Activated CD8-positive, alpha-beta memory T cell treated with anti-CD3 and anti-CD28 coated beads, Interleukin-2, amount 10 ng/mL, durations not matched to agents 7 days and 5 days (primary cell): ENCODE measurements at regions not wholly inside any gene's neighbourhood (a gene's known extent, or its start where the extent isn't known, plus 50 kb on each side); places are given as distances from the start of the nearest gene placed in this dataset.

Experiments used
- ATAC-seq: fragments of 150-1000 bp; cut with Tn5 transposase; one replicate; pipeline ENCODE4 v1.10.0; 2021; ENCODE audit warnings: moderate library complexity
- CTCF ChIA-PET: fragments of 350-600 bp; sonication (Branson Sonifier 250); formaldehyde crosslinking; loops from one replicate; lab custom pipeline; 2021; ENCODE audit warnings: antibody characterized with exemption; lab: Charles Lee
- DNase-seq: peaks from one replicate; pipeline ENCODE4 v3.0.0-alpha.2; 2020
- H3K27ac Mint-ChIP-seq: one replicate; pipeline ENCODE4 v1.8.0; 2021; ENCODE audit warnings: mild to moderate bottlenecking, mixed read lengths
- H3K27me3 Mint-ChIP-seq: one replicate; pipeline ENCODE4 v1.8.0; 2021; ENCODE audit warnings: mixed read lengths
- H3K36me3 Mint-ChIP-seq: one replicate; pipeline ENCODE4 v1.8.0; 2021; ENCODE audit warnings: mild to moderate bottlenecking, mixed read lengths
- H3K4me1 Mint-ChIP-seq: one replicate; pipeline ENCODE4 v1.8.0; 2021; ENCODE audit warnings: mixed read lengths
- H3K4me3 Mint-ChIP-seq: one replicate; pipeline ENCODE4 v1.8.0; 2021; ENCODE audit warnings: mild to moderate bottlenecking, moderate library complexity, mixed read lengths
- H3K9me3 Mint-ChIP-seq: one replicate; pipeline ENCODE4 v1.8.0; 2022; ENCODE audit warnings: low read depth, mixed read lengths

GRCh38 chr2:95539290-95539689 is 52.5 kb upstream of the TRIM43 start:
- peaks cover 4% of the 10 kb centered on the region for H3K9me3 Mint-ChIP-seq
- no peak overlapping the region for H3K27ac Mint-ChIP-seq
- peaks cover 11% of the 10 kb centered on the region for H3K27me3 Mint-ChIP-seq
- no peak for ATAC-seq
- CTCF ChIA-PET = no interaction called here
- DNase-seq = no peak
- peaks cover 16% of the 10 kb centered on the region for H3K4me1 Mint-ChIP-seq
- H3K4me3 Mint-ChIP-seq = no peak overlapping the region
- peaks cover 4% of the 10 kb centered on the region for H3K36me3 Mint-ChIP-seq

GRCh38 chr2:95539836-95540235 is 52.0 kb upstream of the TRIM43 start:
- Mint-ChIP-seq H3K4me3 (no peak overlapping the region), H3K36me3 (peaks cover 4% of the 10 kb centered on the region), H3K27ac (peak overlapping the region; percentile 52), H3K4me1 (peaks cover 16% of the 10 kb centered on the region), H3K27me3 (peaks cover 11% of the 10 kb centered on the region), H3K9me3 (peaks cover 4% of the 10 kb centered on the region)
- ATAC-seq (no peak), DNase-seq (no peak)
- CTCF ChIA-PET = no interaction called here
